HG02885 (cell line): ENCODE measurements at regions not wholly inside any gene's neighbourhood (a gene's known extent, or its start where the extent isn't known, plus 50 kb on each side); places are given as distances from the start of the nearest gene placed in this dataset.
"Not testable (repeated sequence)": the region's sequence is repeated elsewhere in the genome, so short reads cannot be mapped to it uniquely, and the experiment has no call there.

Source experiments
- ATAC-seq: cut with Tn5 transposase; IDR thresholded peaks from one replicate; pipeline ENCODE4 v1.9.1; 2021; ENCODE audit warnings: mild to moderate bottlenecking; ENCODE audit not compliant: unreplicated experiment, poor library complexity

- no peak for ATAC-seq
Observed at GRCh38 chr2:215576572-215576971, 140.7 kb upstream of the FN1 start.

- no peak for ATAC-seq
Observed at GRCh38 chr2:215573496-215573895, 137.6 kb upstream of the FN1 start.

- ATAC-seq = no peak
Observed at GRCh38 chr2:215572341-215572848, 136.5 kb upstream of the FN1 start.

- ATAC-seq = no peak
Observed at GRCh38 chr2:215571689-215572088, 135.8 kb upstream of the FN1 start.

- peak; percentile 65 for ATAC-seq
Observed at GRCh38 chr2:215567504-215567903, 131.6 kb upstream of the FN1 start.

GRCh38 chr2:215565897-215566296 is 130.0 kb upstream of the FN1 start:
- ATAC-seq = no peak

GRCh38 chr2:215557701-215558100 is 121.8 kb upstream of the FN1 start:
- no peak for ATAC-seq

GRCh38 chr2:215556979-215557378 is 121.1 kb upstream of the FN1 start:
- no peak for ATAC-seq

GRCh38 chr2:215554689-215555498 is 119.0 kb upstream of the FN1 start:
- ATAC-seq = no peak

GRCh38 chr2:215553946-215554345 is 118.1 kb upstream of the FN1 start:
- ATAC-seq = no peak

GRCh38 chr2:215552144-215552580 is 116.3 kb upstream of the FN1 start:
- ATAC-seq = no peak

- ATAC-seq = no peak
Observed at GRCh38 chr2:215550331-215550730, 114.5 kb upstream of the FN1 start.

GRCh38 chr2:215548714-215549113 is 112.8 kb upstream of the FN1 start:
- no peak for ATAC-seq

GRCh38 chr2:215542690-215543089 is 106.8 kb upstream of the FN1 start:
- ATAC-seq = no peak

GRCh38 chr2:215540658-215541057 is 104.8 kb upstream of the FN1 start:
- ATAC-seq = no peak

GRCh38 chr2:215537611-215538010 is 101.7 kb upstream of the FN1 start:
- no peak for ATAC-seq

- no peak for ATAC-seq
Observed at GRCh38 chr2:215536510-215536909, 100.6 kb upstream of the FN1 start.

- ATAC-seq = no peak
Observed at GRCh38 chr2:215535741-215536140, 99.9 kb upstream of the FN1 start.

GRCh38 chr2:215535125-215535668 is 99.3 kb upstream of the FN1 start:
- ATAC-seq = no peak

- ATAC-seq = not testable (repeated sequence)
Observed at GRCh38 chr2:215533716-215534115, 97.8 kb upstream of the FN1 start.

GRCh38 chr2:215532844-215533243 is 97.0 kb upstream of the FN1 start:
- no peak for ATAC-seq

GRCh38 chr2:215531284-215531683 is 95.4 kb upstream of the FN1 start:
- no peak for ATAC-seq
